ENCODE measurements at regions not wholly inside any gene's neighbourhood (a gene's known extent, or its start where the extent isn't known, plus 50 kb on each side); places are given as distances from the start of the nearest gene placed in this dataset.
"Not testable (repeated sequence)": the region's sequence is repeated elsewhere in the genome, so short reads cannot be mapped to it uniquely, and the experiment has no call there.

GRCh38 chr10:27349987-27350386, 109.4 kb upstream of the ACBD5 start:
- intact Hi-C loops (cut with DNase I), result no loop called here
- H3K4me1 ChIP-seq (ENCODE audit: control insufficient read depth in 2 of 3, insufficient read depth in 2 of 3, low read depth in 1 of 3, low read length in 3 of 3), result no peaks in the 10 kb centered on the region

DNA sequence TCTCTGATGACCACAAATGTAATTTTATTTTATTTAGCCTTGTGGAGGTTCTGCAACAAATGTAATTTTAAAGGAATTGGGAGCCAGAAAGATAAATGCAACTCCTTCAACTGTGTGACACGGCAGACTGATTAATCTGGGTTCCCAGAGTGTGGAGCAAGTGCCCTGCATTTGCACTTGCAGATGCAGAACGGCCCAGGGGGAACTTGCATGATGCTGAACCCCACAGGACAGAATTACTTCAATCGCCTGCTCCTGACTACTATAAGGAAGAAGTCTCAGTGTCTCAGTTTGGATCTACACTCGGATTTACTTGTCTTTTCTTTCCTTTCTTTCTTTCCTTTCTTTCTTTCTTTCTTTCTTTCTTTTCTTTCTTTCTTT, 107.2 kb upstream of the ACBD5 start:
- intact Hi-C loops (cut with DNase I); H3K27ac ChIP-seq (ENCODE audit: low read depth in 2 of 2, low read length in 2 of 2); H3K27me3 ChIP-seq (ENCODE audit: control insufficient read depth, insufficient read depth, low read length); DNase-seq; H3K36me3 ChIP-seq (ENCODE audit: control insufficient read depth in 2 of 3, insufficient read depth in 3 of 3, low read length in 3 of 3); H3K4me3 ChIP-seq (ENCODE audit: low read length in 3 of 3); FAIRE-seq; H3K4me1 ChIP-seq (ENCODE audit: control insufficient read depth in 2 of 3, insufficient read depth in 2 of 3, low read depth in 1 of 3, low read length in 3 of 3); H3K9ac ChIP-seq (ENCODE audit: low read length in 3 of 3); H3K9me3 ChIP-seq (ENCODE audit: control insufficient read depth in 2 of 3, insufficient read depth in 1 of 3, low read length in 3 of 3): not testable (repeated sequence)

More at GRCh38 chr10:27349987-27350386, 109.4 kb upstream of the ACBD5 start:
- no peak overlapping the region for H3K27ac ChIP-seq (ENCODE audit: low read depth in 2 of 2, low read length in 2 of 2)
- no peak for FAIRE-seq
- no peak overlapping the region for H3K4me3 ChIP-seq (ENCODE audit: low read length in 3 of 3)
- no peak for DNase-seq
- no peak overlapping the region for H3K9ac ChIP-seq (ENCODE audit: low read length in 3 of 3)
- H3K36me3 ChIP-seq (ENCODE audit: control insufficient read depth in 2 of 3, insufficient read depth in 3 of 3, low read length in 3 of 3), result no peaks in the 10 kb centered on the region
- TF ChIP-seq CTCF (IDR thresholded peaks at IDR 0.05; ENCODE audit: borderline replicate concordance, extremely low read depth, insufficient read depth), result no peak
- no peaks in the 10 kb centered on the region for H3K27me3 ChIP-seq (ENCODE audit: control insufficient read depth, insufficient read depth, low read length)
- no peaks in the 10 kb centered on the region for H3K9me3 ChIP-seq (ENCODE audit: control insufficient read depth in 2 of 3, insufficient read depth in 1 of 3, low read length in 3 of 3)

- intact Hi-C loops (cut with DNase I), result no loop called here
- Histone ChIP-seq H3K9ac (ENCODE audit: low read length in 3 of 3) (no peak overlapping the region), H3K4me1 (ENCODE audit: control insufficient read depth in 2 of 3, insufficient read depth in 2 of 3, low read depth in 1 of 3, low read length in 3 of 3) (no peaks in the 10 kb centered on the region), H3K27ac (ENCODE audit: low read depth in 2 of 2, low read length in 2 of 2) (no peak overlapping the region), H3K9me3 (ENCODE audit: control insufficient read depth in 2 of 3, insufficient read depth in 1 of 3, low read length in 3 of 3) (no peaks in the 10 kb centered on the region), H3K4me3 (ENCODE audit: low read length in 3 of 3) (no peak overlapping the region), H3K27me3 (ENCODE audit: control insufficient read depth, insufficient read depth, low read length) (no peaks in the 10 kb centered on the region), H3K36me3 (ENCODE audit: control insufficient read depth in 2 of 3, insufficient read depth in 3 of 3, low read length in 3 of 3) (no peaks in the 10 kb centered on the region)
- no peak for DNase-seq
- TF ChIP-seq CTCF (IDR thresholded peaks at IDR 0.05; ENCODE audit: borderline replicate concordance, extremely low read depth, insufficient read depth), result no peak
- FAIRE-seq, result no peak
These were observed 104.9 kb upstream of the ACBD5 start for GRCh38 chr10:27345455-27345920.

DNA sequence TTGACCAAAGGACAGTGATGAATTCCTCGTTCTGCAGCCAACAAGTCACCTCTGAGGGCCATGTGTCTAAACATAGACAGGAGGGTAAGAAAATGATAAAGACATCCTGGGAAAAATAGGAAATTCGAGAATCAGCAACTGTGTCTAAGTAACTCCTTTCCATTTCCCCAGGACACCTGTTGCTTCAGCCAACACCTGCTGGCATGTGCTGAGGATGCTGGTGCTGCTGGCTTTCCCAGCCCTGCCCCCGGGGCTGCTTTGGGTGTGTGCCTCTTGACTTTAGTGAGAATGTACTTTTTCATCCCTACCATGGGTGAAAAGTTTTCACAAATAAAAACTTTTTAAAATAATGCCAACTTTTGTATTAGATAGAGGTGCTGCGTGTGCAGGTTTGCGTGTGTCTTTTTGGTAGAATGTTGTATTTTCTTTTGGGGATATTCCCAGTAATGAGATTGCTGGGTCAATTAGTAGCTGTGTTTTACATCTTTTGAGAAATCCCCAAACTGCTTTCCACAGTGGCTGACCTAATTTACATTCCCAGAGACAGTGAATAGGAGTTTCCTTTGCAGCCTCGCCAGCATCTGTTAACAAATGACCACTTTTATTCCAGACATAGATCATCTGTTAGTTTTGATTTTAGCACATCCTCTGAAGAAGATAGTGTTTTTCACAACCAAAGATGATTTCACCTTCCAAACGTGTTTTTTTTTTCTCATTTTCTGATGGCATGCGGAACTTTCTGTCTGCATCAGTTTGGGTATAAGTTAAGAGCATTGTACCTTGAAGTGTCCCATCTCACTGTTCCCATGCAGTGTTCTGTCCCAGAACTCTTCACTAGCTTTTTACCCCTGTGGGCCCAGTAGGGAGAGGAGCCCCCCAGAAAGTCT, 104.2 kb upstream of the ACBD5 start:
- no peak overlapping the region for H3K9ac ChIP-seq (ENCODE audit: low read length in 3 of 3)
- no peak overlapping the region for H3K4me3 ChIP-seq (ENCODE audit: low read length in 3 of 3)
- intact Hi-C loops (cut with DNase I), result no loop called here
- no peak for DNase-seq
- no peak overlapping the region for H3K27ac ChIP-seq (ENCODE audit: low read depth in 2 of 2, low read length in 2 of 2)
- no peaks in the 10 kb centered on the region for H3K4me1 ChIP-seq (ENCODE audit: control insufficient read depth in 2 of 3, insufficient read depth in 2 of 3, low read depth in 1 of 3, low read length in 3 of 3)
- H3K9me3 ChIP-seq (ENCODE audit: control insufficient read depth in 2 of 3, insufficient read depth in 1 of 3, low read length in 3 of 3), result no peaks in the 10 kb centered on the region
- no peak for FAIRE-seq
- no peaks in the 10 kb centered on the region for H3K36me3 ChIP-seq (ENCODE audit: control insufficient read depth in 2 of 3, insufficient read depth in 3 of 3, low read length in 3 of 3)
- no peak for TF ChIP-seq CTCF (IDR thresholded peaks at IDR 0.05; ENCODE audit: borderline replicate concordance, extremely low read depth, insufficient read depth)
- no peaks in the 10 kb centered on the region for H3K27me3 ChIP-seq (ENCODE audit: control insufficient read depth, insufficient read depth, low read length)
